ENCODE measurements at regions not wholly inside any gene's neighbourhood (a gene's known extent, or its start where the extent isn't known, plus 50 kb on each side); places are given as distances from the start of the nearest gene placed in this dataset.

DNA sequence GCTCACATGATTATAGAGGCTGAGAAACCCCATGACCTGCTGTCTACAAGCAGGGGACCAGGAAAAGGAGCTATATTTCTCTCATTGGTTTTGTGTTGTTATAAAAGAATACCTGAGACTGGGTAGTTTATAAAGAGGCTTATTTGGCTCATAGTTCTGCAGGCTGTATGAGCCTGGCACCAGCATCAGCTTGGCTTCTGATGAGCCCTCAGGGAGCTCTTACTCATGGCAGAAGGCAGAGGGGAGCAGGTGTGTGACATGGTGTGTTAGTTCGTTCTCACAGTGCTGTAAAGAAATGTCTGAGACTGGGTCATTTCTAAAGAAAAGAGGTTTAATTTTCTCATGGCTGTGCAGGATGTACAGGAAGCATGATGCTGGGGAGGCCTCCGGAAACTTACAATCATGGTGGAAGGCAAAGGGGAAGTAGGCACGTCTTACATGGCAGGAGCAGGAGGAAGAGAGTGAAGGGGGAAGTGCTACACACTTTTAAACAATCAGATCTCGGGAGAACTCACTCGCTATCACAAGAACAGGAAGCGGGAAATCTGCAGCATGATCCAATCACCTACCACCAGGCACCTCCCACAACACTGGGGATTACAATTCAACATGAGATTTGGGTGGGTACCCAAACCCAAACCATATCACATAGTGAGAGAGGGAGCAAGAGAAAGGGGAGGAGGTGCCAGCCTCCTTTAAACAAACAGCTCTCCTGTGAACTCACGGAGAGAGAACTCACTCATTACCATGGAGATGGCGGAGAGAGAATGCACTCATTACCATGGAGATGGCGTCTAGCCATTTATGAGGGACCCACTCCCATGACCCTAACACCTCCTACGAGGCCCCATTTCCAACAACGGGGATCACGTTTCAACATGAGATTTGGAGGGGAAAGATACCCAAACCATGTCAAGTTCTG, 133.4 kb downstream of the JCAD start:
- H3K4me2 ChIP-seq (ENCODE audit: low read depth, low read length, poor library complexity, severe bottlenecking), result no peak overlapping the region

DNA sequence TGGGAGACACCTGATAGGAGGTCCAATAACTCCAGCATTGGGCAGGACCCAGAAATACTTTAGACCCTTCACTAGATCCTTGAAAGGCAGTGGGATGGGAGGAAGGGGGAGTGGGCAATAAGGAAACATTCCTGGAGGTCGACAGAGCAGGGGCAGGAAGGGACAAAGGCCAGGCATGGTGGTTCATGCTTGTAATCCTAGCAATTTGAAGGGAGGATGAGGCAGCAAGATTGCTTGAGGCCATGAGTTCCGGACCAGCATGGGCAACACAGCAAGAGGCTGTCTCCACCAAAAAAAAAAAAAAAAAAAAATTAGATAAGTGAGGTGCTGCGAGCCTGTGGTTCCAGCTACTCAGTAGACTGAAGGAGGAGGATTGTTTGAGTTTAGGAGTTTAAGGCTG, 134.9 kb downstream of the JCAD start:
- H3K36me3 ChIP-seq (ENCODE audit: insufficient read depth, low read length), result no peaks in the 10 kb centered on the region
- TF ChIP-seq EZH2phosphoT487 (IDR thresholded peaks at IDR 0.05; ENCODE audit: borderline replicate concordance), result no peak
- TF ChIP-seq, protein P1, sequence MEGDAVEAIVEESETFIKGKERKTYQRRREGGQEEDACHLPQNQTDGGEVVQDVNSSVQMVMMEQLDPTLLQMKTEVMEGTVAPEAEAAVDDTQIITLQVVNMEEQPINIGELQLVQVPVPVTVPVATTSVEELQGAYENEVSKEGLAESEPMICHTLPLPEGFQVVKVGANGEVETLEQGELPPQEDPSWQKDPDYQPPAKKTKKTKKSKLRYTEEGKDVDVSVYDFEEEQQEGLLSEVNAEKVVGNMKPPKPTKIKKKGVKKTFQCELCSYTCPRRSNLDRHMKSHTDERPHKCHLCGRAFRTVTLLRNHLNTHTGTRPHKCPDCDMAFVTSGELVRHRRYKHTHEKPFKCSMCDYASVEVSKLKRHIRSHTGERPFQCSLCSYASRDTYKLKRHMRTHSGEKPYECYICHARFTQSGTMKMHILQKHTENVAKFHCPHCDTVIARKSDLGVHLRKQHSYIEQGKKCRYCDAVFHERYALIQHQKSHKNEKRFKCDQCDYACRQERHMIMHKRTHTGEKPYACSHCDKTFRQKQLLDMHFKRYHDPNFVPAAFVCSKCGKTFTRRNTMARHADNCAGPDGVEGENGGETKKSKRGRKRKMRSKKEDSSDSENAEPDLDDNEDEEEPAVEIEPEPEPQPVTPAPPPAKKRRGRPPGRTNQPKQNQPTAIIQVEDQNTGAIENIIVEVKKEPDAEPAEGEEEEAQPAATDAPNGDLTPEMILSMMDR (conservative IDR thresholded peaks at IDR 0.05; ENCODE audit: low read length), result no peak
- H2AFZ ChIP-seq (ENCODE audit: low read length), result no peak overlapping the region
- no peaks in the 10 kb centered on the region for H3K9me3 ChIP-seq (ENCODE audit: insufficient read depth, low read depth, low read length)
- no peaks in the 10 kb centered on the region for H3K79me2 ChIP-seq (ENCODE audit: insufficient read depth, low read length)
- no peaks in the 10 kb centered on the region for H3F3A ChIP-seq (ENCODE audit: low read depth)
- no peaks in the 10 kb centered on the region for H4K20me1 ChIP-seq (ENCODE audit: insufficient read depth, low read length, poor library complexity, severe bottlenecking)
- H3K4me3 ChIP-seq (ENCODE audit: low read length, poor library complexity, severe bottlenecking), result no peak overlapping the region
- no peaks in the 10 kb centered on the region for H3K9me2 ChIP-seq (replicated peaks; ENCODE audit: low read depth, low read length)
- H3K4me2 ChIP-seq (ENCODE audit: low read depth, low read length, poor library complexity, severe bottlenecking), result no peak overlapping the region
- H3K9ac ChIP-seq (ENCODE audit: low read depth, low read length, poor library complexity, severe bottlenecking), result no peak overlapping the region
- H3K27me3 ChIP-seq (ENCODE audit: insufficient read depth, low read length, poor library complexity, severe bottlenecking), result no peaks in the 10 kb centered on the region
- no peaks in the 10 kb centered on the region for H3K4me1 ChIP-seq (ENCODE audit: insufficient read depth, low read length, poor library complexity, severe bottlenecking)

More for the DNA sequence above, 133.4 kb downstream of the JCAD start:
- Histone ChIP-seq H3K9me2 (replicated peaks; ENCODE audit: low read depth, low read length) (no peaks in the 10 kb centered on the region), H2AFZ (ENCODE audit: low read length) (no peak overlapping the region), H3K9ac (ENCODE audit: low read depth, low read length, poor library complexity, severe bottlenecking) (no peak overlapping the region), H3K79me2 (ENCODE audit: insufficient read depth, low read length) (no peaks in the 10 kb centered on the region), H3K27me3 (ENCODE audit: insufficient read depth, low read length, poor library complexity, severe bottlenecking) (no peaks in the 10 kb centered on the region), H3F3A (ENCODE audit: low read depth) (no peaks in the 10 kb centered on the region), H4K20me1 (ENCODE audit: insufficient read depth, low read length, poor library complexity, severe bottlenecking) (no peaks in the 10 kb centered on the region), H3K36me3 (ENCODE audit: insufficient read depth, low read length) (no peaks in the 10 kb centered on the region), H3K4me1 (ENCODE audit: insufficient read depth, low read length, poor library complexity, severe bottlenecking) (no peaks in the 10 kb centered on the region), H3K4me3 (ENCODE audit: low read length, poor library complexity, severe bottlenecking) (no peak overlapping the region), H3K9me3 (ENCODE audit: insufficient read depth, low read depth, low read length) (no peaks in the 10 kb centered on the region)
- TF ChIP-seq, protein P1 (conservative IDR thresholded peaks at IDR 0.05; ENCODE audit: low read length), result no peak
- no peak for TF ChIP-seq EZH2phosphoT487 (IDR thresholded peaks at IDR 0.05; ENCODE audit: borderline replicate concordance)

DNA sequence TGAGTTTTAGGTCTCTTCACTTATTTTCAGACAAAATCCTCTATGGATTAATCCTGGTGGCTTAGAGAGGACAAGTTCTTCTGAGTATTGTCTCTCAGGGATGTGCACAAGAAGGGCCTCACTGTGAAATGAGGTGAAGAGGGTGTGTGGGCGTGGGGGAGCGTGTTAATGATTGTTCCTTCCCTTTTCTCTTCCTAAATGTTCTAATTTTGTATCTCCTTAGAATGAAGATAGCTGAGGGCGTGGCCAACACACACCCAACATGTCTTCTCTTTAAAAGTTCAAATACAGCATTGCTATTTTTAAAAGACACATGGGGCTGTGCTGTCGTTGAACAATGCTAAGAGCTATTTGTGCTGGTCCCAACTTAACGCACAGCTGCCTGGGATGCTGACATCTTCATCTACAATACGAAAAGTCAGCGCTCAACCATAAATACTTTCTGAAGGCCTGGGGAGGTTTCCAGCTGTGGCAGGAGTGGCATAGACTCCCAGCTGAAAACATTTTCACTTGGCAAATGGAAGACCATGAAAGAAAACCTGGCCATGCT, 135.9 kb downstream of the JCAD start:
- H3K9me3 ChIP-seq (ENCODE audit: insufficient read depth, low read depth, low read length), result no peaks in the 10 kb centered on the region
- no peaks in the 10 kb centered on the region for H3K4me1 ChIP-seq (ENCODE audit: insufficient read depth, low read length, poor library complexity, severe bottlenecking)
- no peaks in the 10 kb centered on the region for H3K36me3 ChIP-seq (ENCODE audit: insufficient read depth, low read length)
- H3K9ac ChIP-seq (ENCODE audit: low read depth, low read length, poor library complexity, severe bottlenecking), result no peak overlapping the region
- no peak overlapping the region for H3K4me2 ChIP-seq (ENCODE audit: low read depth, low read length, poor library complexity, severe bottlenecking)
- H3K27me3 ChIP-seq (ENCODE audit: insufficient read depth, low read length, poor library complexity, severe bottlenecking), result no peaks in the 10 kb centered on the region
- no peak overlapping the region for H3K4me3 ChIP-seq (ENCODE audit: low read length, poor library complexity, severe bottlenecking)
- H4K20me1 ChIP-seq (ENCODE audit: insufficient read depth, low read length, poor library complexity, severe bottlenecking), result no peaks in the 10 kb centered on the region
- no peaks in the 10 kb centered on the region for H3K9me2 ChIP-seq (replicated peaks; ENCODE audit: low read depth, low read length)
- TF ChIP-seq, protein P1 (conservative IDR thresholded peaks at IDR 0.05; ENCODE audit: low read length), result no peak
- no peak for TF ChIP-seq EZH2phosphoT487 (IDR thresholded peaks at IDR 0.05; ENCODE audit: borderline replicate concordance)
- H3K79me2 ChIP-seq (ENCODE audit: insufficient read depth, low read length), result no peaks in the 10 kb centered on the region
- no peaks in the 10 kb centered on the region for H3F3A ChIP-seq (ENCODE audit: low read depth)
- no peak overlapping the region for H2AFZ ChIP-seq (ENCODE audit: low read length)

Measured in Loucy (cell line).